Nephron progenitor cell (in vitro differentiated cells): ENCODE measurements at regions not wholly inside any gene's neighbourhood (a gene's known extent, or its start where the extent isn't known, plus 50 kb on each side); places are given as distances from the start of the nearest gene placed in this dataset.

Experiments
- DNase-seq: peaks from one replicate; pipeline ENCODE4 v3.0.0; 2021
- H3K27ac Mint-ChIP-seq: 2 replicates; pipeline ENCODE4 v1.8.0; 2021; ENCODE audit warnings: mild to moderate bottlenecking, moderate library complexity, mixed read lengths
- H3K27me3 Mint-ChIP-seq: 2 replicates; pipeline ENCODE4 v1.8.0; 2021; ENCODE audit warnings: mild to moderate bottlenecking, low read depth, mixed read lengths; ENCODE audit not compliant: poor library complexity
- H3K36me3 Mint-ChIP-seq: 2 replicates; pipeline ENCODE4 v1.8.0; 2021; ENCODE audit warnings: low read depth, mixed read lengths
- H3K4me1 Mint-ChIP-seq: 2 replicates; pipeline ENCODE4 v1.8.0; 2021; ENCODE audit warnings: mixed read lengths
- H3K4me3 Mint-ChIP-seq: 2 replicates; pipeline ENCODE4 v1.8.0; 2021; ENCODE audit warnings: mild to moderate bottlenecking, moderate library complexity, mixed read lengths
- H3K9me3 Mint-ChIP-seq: 2 replicates; pipeline ENCODE4 v1.8.0; 2021; ENCODE audit warnings: mild to moderate bottlenecking, moderate library complexity, mixed read lengths
- CTCF ChIP-seq: fragments of 200-600 bp; sonication (generic); IDR thresholded peaks from 2 replicates; pipeline ENCODE4 v1.5.0; 2021; ENCODE audit warnings: antibody characterized with exemption

- Mint-ChIP-seq H3K27ac (no peak overlapping the region), H3K27me3 (no peaks in the 10 kb centered on the region), H3K4me1 (no peaks in the 10 kb centered on the region), H3K9me3 (no peaks in the 10 kb centered on the region), H3K4me3 (no peak overlapping the region), H3K36me3 (no peaks in the 10 kb centered on the region)
- no peak for TF ChIP-seq CTCF
- no peak for DNase-seq
Measured at GRCh38 chr13:84744203-84744602, 861.9 kb upstream of the SLITRK1 start.

DNA sequence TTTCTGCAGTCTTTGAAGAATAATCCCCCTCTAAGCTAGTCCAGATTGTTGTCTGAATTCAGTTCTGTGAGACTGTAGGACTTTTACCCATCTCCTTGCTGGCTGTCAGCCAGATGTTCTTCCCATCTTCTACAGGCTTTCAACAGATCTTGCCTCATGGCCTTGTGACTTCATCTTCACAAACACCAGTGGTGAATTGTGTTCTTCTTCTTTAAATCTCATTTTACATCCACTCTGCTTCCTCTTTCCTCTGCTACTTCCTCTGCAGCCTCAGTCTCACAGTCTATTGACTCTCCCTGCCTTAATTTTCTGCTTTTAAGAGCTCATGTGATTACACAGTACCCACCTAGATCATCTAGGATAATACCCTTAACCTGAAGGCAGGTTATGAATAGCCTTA lies 859.0 kb upstream of the SLITRK1 start:
- no peak for TF ChIP-seq CTCF
- H3K4me3 Mint-ChIP-seq: no peak overlapping the region
- no peaks in the 10 kb centered on the region for H3K9me3 Mint-ChIP-seq
- H3K27me3 Mint-ChIP-seq: no peaks in the 10 kb centered on the region
- no peaks in the 10 kb centered on the region for H3K36me3 Mint-ChIP-seq
- H3K4me1 Mint-ChIP-seq: no peaks in the 10 kb centered on the region
- DNase-seq: no peak
- no peak overlapping the region for H3K27ac Mint-ChIP-seq

GRCh38 chr13:84739021-84739420 lies 856.7 kb upstream of the SLITRK1 start:
- DNase-seq: no peak
- Mint-ChIP-seq H3K4me1 (no peaks in the 10 kb centered on the region), H3K4me3 (no peak overlapping the region), H3K36me3 (no peaks in the 10 kb centered on the region), H3K9me3 (no peaks in the 10 kb centered on the region), H3K27ac (no peak overlapping the region), H3K27me3 (no peaks in the 10 kb centered on the region)
- TF ChIP-seq CTCF: no peak

- Mint-ChIP-seq H3K27me3 (no peaks in the 10 kb centered on the region), H3K36me3 (no peaks in the 10 kb centered on the region), H3K9me3 (no peaks in the 10 kb centered on the region), H3K27ac (no peak overlapping the region), H3K4me3 (no peak overlapping the region), H3K4me1 (no peaks in the 10 kb centered on the region)
- no peak for TF ChIP-seq CTCF
- no peak for DNase-seq
Measured at GRCh38 chr13:84737661-84738060, 855.4 kb upstream of the SLITRK1 start.

DNA sequence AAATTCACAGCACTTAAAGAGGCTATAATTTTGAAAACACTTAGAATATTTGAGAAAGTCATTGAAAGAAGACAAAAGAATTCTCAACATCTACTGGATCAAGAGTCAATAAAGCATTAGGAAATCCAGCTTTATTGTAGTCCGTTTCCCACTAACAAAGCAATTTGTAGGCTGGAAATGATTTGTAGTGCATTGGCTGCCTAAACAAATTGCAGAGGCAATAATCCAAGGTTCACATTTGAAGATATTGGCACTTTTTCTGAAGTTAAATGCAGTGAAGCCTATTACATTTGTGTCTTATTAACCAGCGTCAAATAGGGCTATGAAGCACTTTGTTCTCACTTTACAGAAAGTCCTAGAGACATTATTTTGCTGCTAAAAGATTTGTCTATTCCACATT lies 848.1 kb upstream of the SLITRK1 start:
- no peaks in the 10 kb centered on the region for H3K9me3 Mint-ChIP-seq
- DNase-seq: no peak
- no peaks in the 10 kb centered on the region for H3K36me3 Mint-ChIP-seq
- TF ChIP-seq CTCF: no peak
- H3K4me3 Mint-ChIP-seq: no peak overlapping the region
- no peaks in the 10 kb centered on the region for H3K27me3 Mint-ChIP-seq
- no peak overlapping the region for H3K27ac Mint-ChIP-seq
- H3K4me1 Mint-ChIP-seq: no peaks in the 10 kb centered on the region

- Mint-ChIP-seq H3K9me3 (no peaks in the 10 kb centered on the region), H3K36me3 (no peaks in the 10 kb centered on the region), H3K27me3 (no peaks in the 10 kb centered on the region), H3K4me1 (no peaks in the 10 kb centered on the region), H3K4me3 (no peak overlapping the region), H3K27ac (no peak overlapping the region)
- no peak for TF ChIP-seq CTCF
- DNase-seq: no peak
Measured at GRCh38 chr13:84705982-84706710, 823.9 kb upstream of the SLITRK1 start.
